ENCODE measurements at regions not wholly inside any gene's neighbourhood (a gene's known extent, or its start where the extent isn't known, plus 50 kb on each side); places are given as distances from the start of the nearest gene placed in this dataset.

DNA sequence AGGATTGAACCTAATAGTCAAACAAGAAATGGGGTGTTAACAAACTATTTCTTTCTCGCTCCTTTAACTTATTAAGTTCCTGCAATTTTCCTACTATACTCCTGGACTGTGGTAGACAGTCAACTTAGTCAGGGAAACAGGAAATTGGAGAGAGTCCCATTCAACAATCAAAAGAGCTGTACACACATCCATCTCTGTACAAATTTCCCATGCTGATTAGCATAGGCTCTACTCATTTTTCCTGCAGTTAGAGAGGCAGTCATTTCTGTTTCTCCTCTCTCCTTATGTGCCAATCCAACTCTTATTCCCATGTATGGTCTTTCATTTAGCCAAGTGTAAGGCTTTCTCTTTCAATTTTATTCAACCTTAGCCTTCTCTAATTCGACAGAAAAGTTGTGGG, 1168.5 kb upstream of the FLRT2 start:
- TF ChIP-seq, protein P1, sequence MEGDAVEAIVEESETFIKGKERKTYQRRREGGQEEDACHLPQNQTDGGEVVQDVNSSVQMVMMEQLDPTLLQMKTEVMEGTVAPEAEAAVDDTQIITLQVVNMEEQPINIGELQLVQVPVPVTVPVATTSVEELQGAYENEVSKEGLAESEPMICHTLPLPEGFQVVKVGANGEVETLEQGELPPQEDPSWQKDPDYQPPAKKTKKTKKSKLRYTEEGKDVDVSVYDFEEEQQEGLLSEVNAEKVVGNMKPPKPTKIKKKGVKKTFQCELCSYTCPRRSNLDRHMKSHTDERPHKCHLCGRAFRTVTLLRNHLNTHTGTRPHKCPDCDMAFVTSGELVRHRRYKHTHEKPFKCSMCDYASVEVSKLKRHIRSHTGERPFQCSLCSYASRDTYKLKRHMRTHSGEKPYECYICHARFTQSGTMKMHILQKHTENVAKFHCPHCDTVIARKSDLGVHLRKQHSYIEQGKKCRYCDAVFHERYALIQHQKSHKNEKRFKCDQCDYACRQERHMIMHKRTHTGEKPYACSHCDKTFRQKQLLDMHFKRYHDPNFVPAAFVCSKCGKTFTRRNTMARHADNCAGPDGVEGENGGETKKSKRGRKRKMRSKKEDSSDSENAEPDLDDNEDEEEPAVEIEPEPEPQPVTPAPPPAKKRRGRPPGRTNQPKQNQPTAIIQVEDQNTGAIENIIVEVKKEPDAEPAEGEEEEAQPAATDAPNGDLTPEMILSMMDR (IDR thresholded peaks at IDR 0.05): no peak
- no peak for TF ChIP-seq POLR2A (IDR thresholded peaks at IDR 0.05)
